Activated CD8-positive, alpha-beta memory T cell treated with anti-CD3 and anti-CD28 coated beads, Interleukin-2, amount 10 ng/mL, durations not matched to agents 7 days and 5 days (primary cell): ENCODE measurements at regions not wholly inside any gene's neighbourhood (a gene's known extent, or its start where the extent isn't known, plus 50 kb on each side); places are given as distances from the start of the nearest gene placed in this dataset.
"Not testable (repeated sequence)": the region's sequence is repeated elsewhere in the genome, so short reads cannot be mapped to it uniquely, and the experiment has no call there.

Source experiments
- ATAC-seq: fragments of 150-1000 bp; cut with Tn5 transposase; one replicate; pipeline ENCODE4 v1.10.0; 2021; ENCODE audit warnings: moderate library complexity
- CTCF ChIA-PET: fragments of 350-600 bp; sonication (Branson Sonifier 250); formaldehyde crosslinking; loops from one replicate; lab custom pipeline; 2021; ENCODE audit warnings: antibody characterized with exemption; lab: Charles Lee
- DNase-seq: peaks from one replicate; pipeline ENCODE4 v3.0.0-alpha.2; 2020
- H3K27ac Mint-ChIP-seq: one replicate; pipeline ENCODE4 v1.8.0; 2021; ENCODE audit warnings: mild to moderate bottlenecking, mixed read lengths
- H3K27me3 Mint-ChIP-seq: one replicate; pipeline ENCODE4 v1.8.0; 2021; ENCODE audit warnings: mixed read lengths
- H3K36me3 Mint-ChIP-seq: one replicate; pipeline ENCODE4 v1.8.0; 2021; ENCODE audit warnings: mild to moderate bottlenecking, mixed read lengths
- H3K4me1 Mint-ChIP-seq: one replicate; pipeline ENCODE4 v1.8.0; 2021; ENCODE audit warnings: mixed read lengths
- H3K4me3 Mint-ChIP-seq: one replicate; pipeline ENCODE4 v1.8.0; 2021; ENCODE audit warnings: mild to moderate bottlenecking, moderate library complexity, mixed read lengths
- H3K9me3 Mint-ChIP-seq: one replicate; pipeline ENCODE4 v1.8.0; 2022; ENCODE audit warnings: low read depth, mixed read lengths

DNA sequence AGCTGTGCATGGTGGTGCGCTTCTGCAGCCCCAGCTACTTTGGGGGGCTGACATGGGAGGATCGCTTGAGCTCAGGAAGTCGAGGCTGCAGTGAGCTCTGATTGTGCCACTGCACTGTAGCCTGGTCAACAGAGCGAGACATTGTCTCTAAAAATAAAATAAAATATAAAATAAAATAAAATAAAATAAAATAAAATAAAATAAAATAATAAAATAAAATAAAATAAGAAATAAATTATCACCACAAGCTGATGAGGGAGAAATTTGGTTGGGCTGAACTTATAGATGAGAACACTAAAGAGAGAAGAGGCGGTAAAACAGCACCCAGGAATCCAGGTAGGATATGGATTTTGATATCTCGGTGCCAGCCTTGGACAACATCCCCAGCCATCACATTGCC is 933.7 kb downstream of the NLGN4X start:
- Mint-ChIP-seq H3K4me1 (no peaks in the 10 kb centered on the region), H3K36me3 (no peaks in the 10 kb centered on the region), H3K27me3 (no peaks in the 10 kb centered on the region), H3K4me3 (no peak overlapping the region), H3K27ac (no peak overlapping the region), H3K9me3 (peaks cover 3% of the 10 kb centered on the region)
- DNase-seq, result no peak
- CTCF ChIA-PET, result no interaction called here
- ATAC-seq, result no peak

DNA sequence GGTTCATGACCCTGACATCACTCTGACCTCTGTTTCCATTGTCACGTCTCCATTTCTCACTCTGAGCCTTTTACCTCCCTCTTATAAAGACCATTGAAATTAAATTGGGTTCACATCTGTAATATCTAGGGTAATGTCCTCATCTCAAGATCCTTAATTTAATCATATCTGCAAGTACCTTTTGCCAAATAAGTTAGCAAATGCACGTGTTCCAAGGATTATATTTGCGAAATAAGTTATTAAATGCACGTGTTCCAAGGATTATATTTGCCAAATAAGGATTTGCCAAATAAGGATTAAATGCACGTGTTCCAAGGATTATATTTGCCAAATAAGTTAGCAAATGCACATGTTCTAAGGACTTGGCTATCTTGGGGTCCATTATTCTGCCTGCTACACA is 938.0 kb downstream of the NLGN4X start:
- H3K36me3 Mint-ChIP-seq, result no peaks in the 10 kb centered on the region
- H3K4me1 Mint-ChIP-seq, result no peaks in the 10 kb centered on the region
- H3K9me3 Mint-ChIP-seq, result peaks cover 7% of the 10 kb centered on the region
- no peak overlapping the region for H3K4me3 Mint-ChIP-seq
- H3K27me3 Mint-ChIP-seq, result no peaks in the 10 kb centered on the region
- CTCF ChIA-PET, result no interaction called here
- H3K27ac Mint-ChIP-seq, result no peak overlapping the region
- ATAC-seq, result no peak
- no peak for DNase-seq

DNA sequence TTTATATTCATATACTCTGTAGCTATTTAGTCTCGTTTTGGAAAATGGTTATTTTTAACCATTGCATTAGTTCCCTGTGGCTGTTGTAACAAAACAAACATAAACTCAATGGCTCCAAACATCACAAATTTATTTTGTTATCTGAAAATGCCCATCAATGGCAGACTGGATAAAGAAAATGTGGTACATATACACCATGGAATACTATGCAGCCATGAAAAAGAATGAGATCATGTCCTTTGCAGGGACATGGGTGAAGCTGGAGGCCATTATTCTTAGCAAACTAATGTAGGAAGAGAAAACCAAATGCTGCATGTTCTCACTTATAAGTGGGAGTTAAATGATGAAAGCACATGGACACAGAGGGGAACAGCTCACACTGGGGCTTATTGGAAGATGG is 938.7 kb downstream of the NLGN4X start:
- H3K4me1 Mint-ChIP-seq, H3K36me3 Mint-ChIP-seq, H3K27me3 Mint-ChIP-seq, DNase-seq, ATAC-seq, H3K9me3 Mint-ChIP-seq, H3K27ac Mint-ChIP-seq, CTCF ChIA-PET, H3K4me3 Mint-ChIP-seq: not testable (repeated sequence)

DNA sequence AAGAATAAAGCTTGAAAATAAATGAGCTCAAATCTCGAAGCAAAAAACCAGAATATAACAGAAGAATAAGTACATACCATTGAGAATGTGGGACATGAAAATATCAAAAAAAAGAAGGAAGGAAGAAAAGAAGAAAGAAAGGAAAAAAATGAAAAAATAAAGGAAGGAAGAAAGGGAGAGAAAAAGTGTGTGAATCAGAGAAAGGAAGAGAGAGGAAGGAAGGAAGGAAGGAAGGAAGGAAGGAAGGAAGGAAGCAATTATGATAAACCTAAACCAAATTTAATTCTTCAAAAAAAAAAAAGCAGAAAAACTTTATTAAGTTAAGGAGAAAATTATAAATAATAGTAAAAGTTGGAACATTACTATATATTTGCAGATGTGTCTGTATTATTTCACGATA is 949.8 kb downstream of the NLGN4X start:
- CTCF ChIA-PET, result no interaction called here
- H3K27ac Mint-ChIP-seq, result no peak overlapping the region

DNA sequence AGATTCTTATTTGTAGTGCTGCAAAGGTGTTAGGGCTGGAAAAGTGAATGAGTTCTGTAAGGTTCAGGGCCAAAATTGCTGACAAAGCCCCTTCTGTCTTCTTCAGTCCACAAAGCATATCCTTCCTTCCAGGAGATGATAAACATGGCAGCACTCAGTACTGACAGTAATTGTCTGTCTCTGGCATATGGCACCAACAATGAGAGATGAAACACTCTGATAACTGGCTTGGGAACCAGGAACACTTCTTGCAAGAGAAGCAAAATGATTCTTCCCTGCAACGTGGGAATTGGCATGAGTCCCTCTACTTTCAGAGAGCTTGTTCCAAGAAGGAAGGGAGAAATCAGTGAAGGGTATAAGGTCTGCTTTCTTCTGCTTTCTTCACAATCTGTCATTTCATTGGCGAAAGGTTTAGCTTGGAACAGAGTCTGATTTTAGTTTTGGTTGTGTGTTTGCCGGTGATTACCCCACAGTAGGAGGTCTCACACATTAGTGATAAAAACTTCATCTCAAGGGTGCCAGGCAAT is 963.3 kb downstream of the NLGN4X start:
- Mint-ChIP-seq H3K4me3 (no peak overlapping the region), H3K4me1 (no peaks in the 10 kb centered on the region), H3K36me3 (no peaks in the 10 kb centered on the region), H3K27ac (no peak overlapping the region), H3K27me3 (no peaks in the 10 kb centered on the region), H3K9me3 (no peaks in the 10 kb centered on the region)
- no peak for ATAC-seq
- CTCF ChIA-PET, result no interaction called here
- DNase-seq, result no peak

More for the DNA sequence above, 949.8 kb downstream of the NLGN4X start:
- H3K27me3 Mint-ChIP-seq, result no peaks in the 10 kb centered on the region
- peaks cover 4% of the 10 kb centered on the region for H3K9me3 Mint-ChIP-seq
- no peaks in the 10 kb centered on the region for H3K36me3 Mint-ChIP-seq
- H3K4me1 Mint-ChIP-seq, result no peaks in the 10 kb centered on the region
- no peak for DNase-seq
- H3K4me3 Mint-ChIP-seq, result no peak overlapping the region
- no peak for ATAC-seq

DNA sequence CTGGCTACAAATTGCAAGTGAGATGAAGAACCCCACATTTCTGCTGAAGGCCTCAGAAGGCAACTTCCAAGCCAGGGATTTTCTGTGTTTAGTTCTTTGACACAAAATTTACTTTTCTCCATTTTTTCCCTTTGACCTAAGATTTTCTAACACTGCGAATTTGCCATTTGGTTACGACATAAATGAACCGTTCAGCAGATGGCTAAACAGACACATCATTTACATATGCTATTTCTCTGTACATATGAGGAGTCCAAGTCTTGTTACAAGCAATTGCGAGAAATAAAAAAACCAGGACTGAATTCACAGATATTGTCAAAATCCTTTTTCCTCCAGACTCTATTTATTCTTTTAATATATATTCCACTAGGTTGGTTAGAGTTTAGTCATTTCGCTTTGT is 978.6 kb downstream of the NLGN4X start:
- no peaks in the 10 kb centered on the region for H3K4me1 Mint-ChIP-seq
- H3K27ac Mint-ChIP-seq, result no peak overlapping the region
- CTCF ChIA-PET, result no interaction called here
- ATAC-seq (no peak), DNase-seq (no peak)
- no peaks in the 10 kb centered on the region for H3K36me3 Mint-ChIP-seq
- H3K4me3 Mint-ChIP-seq, result no peak overlapping the region
- H3K9me3 Mint-ChIP-seq, result peaks cover 1% of the 10 kb centered on the region
- H3K27me3 Mint-ChIP-seq, result no peaks in the 10 kb centered on the region

DNA sequence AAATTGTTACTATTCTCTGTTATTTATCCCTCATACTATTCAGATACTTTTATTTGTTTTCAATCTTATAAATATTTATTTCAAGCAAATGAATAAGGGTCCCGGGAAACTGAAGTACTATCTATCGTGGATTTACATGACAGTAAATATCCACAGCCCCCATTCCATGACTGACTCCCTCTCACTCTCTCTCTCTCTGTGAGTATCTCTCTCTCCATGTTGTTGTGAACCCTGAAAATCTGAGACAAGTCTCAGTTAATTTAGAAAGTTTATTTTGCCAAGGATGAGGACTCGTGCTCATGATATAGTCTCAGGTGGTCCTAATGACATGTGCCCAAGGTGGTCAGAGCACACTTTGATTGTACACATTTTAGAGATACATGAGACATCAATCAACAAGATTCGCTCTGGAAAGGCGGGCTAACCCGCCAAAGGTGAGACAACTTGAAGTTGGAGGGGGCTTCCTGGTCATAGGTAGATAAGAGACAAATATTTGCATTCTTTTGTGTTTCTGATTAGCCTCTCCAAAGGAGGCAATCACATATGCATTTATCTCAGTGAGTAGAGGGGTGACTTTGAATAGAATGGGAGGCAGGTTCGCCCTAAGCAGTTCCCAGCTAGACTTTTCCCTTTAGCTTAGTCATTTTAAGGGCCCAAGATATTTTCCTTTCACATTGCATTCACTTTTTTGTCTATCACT is 986.4 kb downstream of the NLGN4X start:
- Mint-ChIP-seq H3K4me3 (no peak overlapping the region), H3K4me1 (no peaks in the 10 kb centered on the region), H3K27me3 (no peaks in the 10 kb centered on the region), H3K27ac (no peak overlapping the region), H3K9me3 (no peaks in the 10 kb centered on the region), H3K36me3 (no peaks in the 10 kb centered on the region)
- no peak for DNase-seq
- CTCF ChIA-PET, result no interaction called here
- no peak for ATAC-seq

DNA sequence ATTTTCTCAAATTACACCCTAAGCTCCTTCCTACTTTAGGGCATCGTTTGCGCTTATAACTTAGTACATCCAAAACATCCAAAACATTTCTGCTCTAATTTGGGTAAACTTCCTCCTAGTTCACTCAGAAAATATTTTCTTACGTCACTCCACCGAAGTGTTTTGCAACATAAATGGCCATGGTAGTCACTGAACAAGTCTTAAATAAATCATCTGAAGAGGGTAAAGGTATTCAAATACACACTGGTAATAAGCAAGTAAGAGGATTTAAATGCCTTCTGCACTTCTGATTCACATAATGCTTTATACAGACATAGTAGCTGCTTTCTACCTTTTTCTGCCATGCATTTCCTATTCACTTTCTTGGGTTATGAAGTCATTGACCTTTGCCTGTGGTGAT is 991.9 kb downstream of the NLGN4X start:
- Mint-ChIP-seq H3K9me3 (peaks cover 3% of the 10 kb centered on the region), H3K27me3 (no peaks in the 10 kb centered on the region), H3K36me3 (no peaks in the 10 kb centered on the region), H3K4me3 (no peak overlapping the region), H3K4me1 (no peaks in the 10 kb centered on the region), H3K27ac (no peak overlapping the region)
- CTCF ChIA-PET, result no interaction called here
- DNase-seq, result no peak
- no peak for ATAC-seq

DNA sequence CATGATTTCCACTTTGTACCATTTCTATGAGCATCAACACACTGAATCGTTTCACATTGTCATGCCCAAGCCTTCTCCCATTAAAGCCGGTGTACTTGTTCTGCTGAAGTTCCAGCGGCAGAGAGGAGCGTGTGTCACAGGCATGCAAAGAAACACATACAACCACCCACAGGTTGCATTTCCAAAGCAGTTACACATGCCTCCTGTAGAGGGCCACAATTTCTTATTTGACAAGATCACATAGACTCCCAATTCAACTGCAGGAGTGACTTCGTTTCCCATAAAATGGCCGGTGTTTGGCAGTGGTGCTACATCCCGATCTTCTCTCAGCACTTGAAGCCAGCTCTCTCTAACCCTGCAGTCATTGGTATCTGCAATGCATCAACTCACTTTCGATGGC is 992.6 kb downstream of the NLGN4X start:
- H3K4me3 Mint-ChIP-seq, result no peak overlapping the region
- ATAC-seq (no peak), DNase-seq (no peak)
- CTCF ChIA-PET, result no interaction called here
- no peak overlapping the region for H3K27ac Mint-ChIP-seq
- H3K36me3 Mint-ChIP-seq, result no peaks in the 10 kb centered on the region
- H3K9me3 Mint-ChIP-seq, result peaks cover 3% of the 10 kb centered on the region
- H3K27me3 Mint-ChIP-seq, result no peaks in the 10 kb centered on the region
- H3K4me1 Mint-ChIP-seq, result no peaks in the 10 kb centered on the region

DNA sequence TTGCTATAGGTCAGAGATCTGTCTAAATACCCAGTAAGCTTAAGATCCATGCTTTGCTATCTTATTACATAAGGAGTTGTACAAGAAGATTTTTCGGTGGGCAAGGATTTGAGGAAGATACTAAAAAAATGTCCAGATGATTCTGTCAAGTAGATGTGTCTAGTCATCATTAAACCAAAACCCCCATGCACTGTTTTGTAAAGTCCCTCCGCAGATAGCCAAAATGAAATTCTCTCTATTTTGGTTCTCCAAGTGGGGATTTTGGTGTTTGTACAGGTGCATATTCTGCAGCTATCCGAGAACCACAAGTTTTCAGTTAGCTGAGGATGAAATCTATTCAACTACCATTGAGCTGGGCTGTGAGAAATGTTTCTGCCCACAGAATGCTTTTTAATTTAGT is 994.8 kb downstream of the NLGN4X start:
- no peaks in the 10 kb centered on the region for H3K4me1 Mint-ChIP-seq
- H3K4me3 Mint-ChIP-seq, result no peak overlapping the region
- no peaks in the 10 kb centered on the region for H3K36me3 Mint-ChIP-seq
- peaks cover 3% of the 10 kb centered on the region for H3K9me3 Mint-ChIP-seq
- H3K27ac Mint-ChIP-seq, result no peak overlapping the region
- H3K27me3 Mint-ChIP-seq, result no peaks in the 10 kb centered on the region
- ATAC-seq, result no peak
- CTCF ChIA-PET, result no interaction called here
- no peak for DNase-seq

DNA sequence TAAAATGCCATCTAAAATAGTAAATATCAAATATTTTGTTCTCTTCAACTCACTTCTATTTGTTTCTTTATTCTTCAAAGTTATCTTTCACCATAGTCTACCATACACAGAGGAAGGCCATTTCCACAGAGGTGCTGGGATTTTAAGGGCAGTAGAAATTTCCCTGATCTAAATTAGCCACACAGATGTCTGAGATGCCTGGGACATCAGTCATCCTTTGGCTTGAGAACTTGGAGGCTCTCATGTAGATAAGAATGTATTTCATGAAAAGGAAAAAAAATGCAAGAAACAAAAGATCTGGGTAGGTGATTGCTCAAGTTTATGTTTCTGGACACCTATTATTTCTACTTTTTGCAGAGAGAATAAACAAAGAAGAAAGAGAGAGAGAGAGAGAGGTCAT is 1008.2 kb downstream of the NLGN4X start:
- DNase-seq (no peak), ATAC-seq (no peak)
- CTCF ChIA-PET, result no interaction called here
- Mint-ChIP-seq H3K27me3 (no peaks in the 10 kb centered on the region), H3K4me3 (no peak overlapping the region), H3K27ac (no peak overlapping the region), H3K4me1 (no peaks in the 10 kb centered on the region), H3K9me3 (peaks cover 5% of the 10 kb centered on the region), H3K36me3 (no peaks in the 10 kb centered on the region)

DNA sequence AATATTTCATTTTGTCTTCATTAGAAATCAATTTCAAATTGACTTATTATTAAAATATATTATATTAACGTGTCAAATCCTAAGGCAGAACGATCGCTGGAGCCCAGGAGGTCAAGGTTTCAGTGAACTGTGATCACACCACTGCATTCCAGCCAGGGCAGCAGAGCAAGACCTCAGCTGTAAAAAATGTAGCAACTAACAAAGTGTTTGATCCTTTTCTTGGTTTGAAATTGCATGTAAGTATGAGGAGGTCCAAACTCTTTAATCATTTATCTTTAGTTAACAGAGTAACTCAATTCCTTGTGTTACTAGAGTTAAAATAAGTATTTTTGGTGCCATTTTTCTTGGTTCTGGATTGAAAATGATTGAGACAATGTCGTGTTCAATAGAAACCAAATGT is 1033.9 kb downstream of the NLGN4X start:
- CTCF ChIA-PET, result no interaction called here
- H3K36me3 Mint-ChIP-seq, result no peaks in the 10 kb centered on the region
- H3K9me3 Mint-ChIP-seq, result no peaks in the 10 kb centered on the region
- H3K4me3 Mint-ChIP-seq, result no peak overlapping the region
- DNase-seq (no peak), ATAC-seq (no peak)
- no peaks in the 10 kb centered on the region for H3K27me3 Mint-ChIP-seq
- no peaks in the 10 kb centered on the region for H3K4me1 Mint-ChIP-seq
- no peak overlapping the region for H3K27ac Mint-ChIP-seq

DNA sequence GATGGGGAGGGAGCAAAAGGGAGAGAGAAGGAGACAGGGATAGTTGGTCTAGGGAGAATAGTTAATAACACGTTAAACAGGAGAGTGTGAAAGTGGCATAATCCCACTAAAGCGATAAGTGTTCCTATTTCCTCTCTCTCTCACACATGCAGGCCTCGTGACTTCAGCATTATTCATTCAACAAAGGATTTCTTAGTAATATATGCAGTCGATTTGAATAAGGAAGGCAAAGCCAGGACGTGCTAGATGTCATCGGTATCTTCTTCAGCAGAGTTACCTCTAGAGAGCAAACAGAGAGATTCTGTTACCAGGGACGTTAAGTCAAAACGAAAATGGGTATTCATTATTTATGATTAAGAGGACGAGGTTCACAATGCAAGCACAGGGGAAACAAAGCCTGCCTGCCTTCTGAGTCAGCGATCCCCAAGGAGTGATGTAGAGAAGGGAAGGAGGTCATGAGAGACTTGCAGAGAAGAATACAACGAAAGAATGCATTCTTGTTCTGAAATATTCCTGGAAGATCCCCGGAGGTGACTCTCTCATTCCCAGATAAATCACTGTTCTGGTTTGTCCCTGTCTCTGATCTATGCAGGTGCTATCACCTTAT is 1048.4 kb downstream of the NLGN4X start:
- no peak for DNase-seq
- Mint-ChIP-seq H3K36me3 (no peaks in the 10 kb centered on the region), H3K4me1 (no peaks in the 10 kb centered on the region), H3K4me3 (no peak overlapping the region), H3K27me3 (no peaks in the 10 kb centered on the region), H3K27ac (no peak overlapping the region), H3K9me3 (peaks cover 3% of the 10 kb centered on the region)
- ATAC-seq, result no peak
- CTCF ChIA-PET, result no interaction called here

DNA sequence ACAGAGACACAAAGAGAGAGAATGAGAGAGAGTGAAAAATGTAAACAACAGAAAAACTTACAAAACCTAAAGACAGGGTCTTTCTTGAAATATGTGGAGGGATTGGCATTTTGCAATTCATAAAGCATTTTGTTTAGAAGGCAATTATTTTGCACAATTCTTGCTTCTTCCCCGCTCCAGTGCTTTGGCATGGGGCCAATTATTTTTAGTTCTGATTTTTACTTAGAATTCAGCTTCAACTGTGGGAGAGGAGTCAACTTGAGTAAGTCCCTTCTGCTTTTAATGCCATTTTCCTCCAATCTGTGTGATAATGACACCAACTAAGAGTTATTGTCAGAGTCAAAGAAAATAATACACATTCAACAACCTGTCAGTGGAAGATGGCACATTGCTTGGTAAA is 1051.9 kb downstream of the NLGN4X start:
- Mint-ChIP-seq H3K4me1 (no peaks in the 10 kb centered on the region), H3K27ac (no peak overlapping the region), H3K36me3 (no peaks in the 10 kb centered on the region), H3K9me3 (no peaks in the 10 kb centered on the region), H3K4me3 (no peak overlapping the region), H3K27me3 (no peaks in the 10 kb centered on the region)
- CTCF ChIA-PET, result no interaction called here
- ATAC-seq, result no peak
- DNase-seq, result no peak
